ENCODE measurements at regions not wholly inside any gene's neighbourhood (a gene's known extent, or its start where the extent isn't known, plus 50 kb on each side); places are given as distances from the start of the nearest gene placed in this dataset.

- no peaks in the 10 kb centered on the region for H3K9me3 ChIP-seq (ENCODE audit: insufficient read depth, low read length)
- no peaks in the 10 kb centered on the region for H3K27me3 ChIP-seq (ENCODE audit: insufficient read depth, insufficient read length)
- TF ChIP-seq SUZ12 (IDR thresholded peaks at IDR 0.05; ENCODE audit: extremely low read depth, insufficient read depth, insufficient read length) (no peak), ZNF274 (IDR thresholded peaks at IDR 0.05; ENCODE audit: low read depth, low read length) (no peak), YY1 (IDR thresholded peaks at IDR 0.05; ENCODE audit: insufficient read depth, insufficient read length) (no peak)
- H3K4me3 ChIP-seq (ENCODE audit: insufficient read length, low read depth) = no peak overlapping the region
- DNase-seq (ENCODE audit: low read depth, low spot score) = no peak
- H3K4me1 ChIP-seq (ENCODE audit: insufficient read depth, insufficient read length) = no peaks in the 10 kb centered on the region
- no peak overlapping the region for H3K9ac ChIP-seq (ENCODE audit: insufficient read length, low read depth)
- H3K36me3 ChIP-seq (ENCODE audit: insufficient read depth, insufficient read length, low read length) = no peaks in the 10 kb centered on the region
These were observed 538.5 kb upstream of the LRRC4C start for GRCh38 chr11:41997844-41998401.

- Histone ChIP-seq H3K4me1 (ENCODE audit: insufficient read depth, insufficient read length) (no peaks in the 10 kb centered on the region), H3K9me3 (ENCODE audit: insufficient read depth, low read length) (no peaks in the 10 kb centered on the region), H3K4me3 (ENCODE audit: insufficient read length, low read depth) (no peak overlapping the region), H3K27me3 (ENCODE audit: insufficient read depth, insufficient read length) (no peaks in the 10 kb centered on the region), H3K9ac (ENCODE audit: insufficient read length, low read depth) (no peak overlapping the region), H3K36me3 (ENCODE audit: insufficient read depth, insufficient read length, low read length) (no peaks in the 10 kb centered on the region)
- TF ChIP-seq YY1 (IDR thresholded peaks at IDR 0.05; ENCODE audit: insufficient read depth, insufficient read length) (no peak), SUZ12 (IDR thresholded peaks at IDR 0.05; ENCODE audit: extremely low read depth, insufficient read depth, insufficient read length) (no peak), ZNF274 (IDR thresholded peaks at IDR 0.05; ENCODE audit: low read depth, low read length) (no peak)
- no peak for DNase-seq (ENCODE audit: low read depth, low spot score)
These were observed 539.6 kb upstream of the LRRC4C start for GRCh38 chr11:41999066-41999465.

DNA sequence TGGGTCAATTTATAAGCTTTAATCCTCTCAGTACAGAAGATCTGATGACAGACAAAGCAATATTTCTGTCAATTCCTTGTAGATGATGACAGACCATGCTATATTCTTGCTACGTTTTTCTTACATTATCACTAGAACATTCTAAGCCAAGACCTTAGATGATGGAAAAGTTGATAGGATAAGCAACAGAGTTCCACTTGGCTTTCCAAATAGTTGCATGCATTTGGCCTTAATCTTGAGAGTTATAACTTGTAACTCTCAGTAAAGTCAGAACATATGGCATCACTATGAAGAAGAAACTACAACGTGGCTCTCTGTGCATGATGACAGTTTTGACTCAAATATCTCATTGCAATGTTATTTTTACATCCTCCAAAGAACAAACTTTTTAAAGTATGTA is 544.3 kb upstream of the LRRC4C start:
- H3K4me1 ChIP-seq (ENCODE audit: insufficient read depth, insufficient read length) = no peaks in the 10 kb centered on the region
- no peaks in the 10 kb centered on the region for H3K27me3 ChIP-seq (ENCODE audit: insufficient read depth, insufficient read length)
- H3K9ac ChIP-seq (ENCODE audit: insufficient read length, low read depth) = no peak overlapping the region
- no peak for TF ChIP-seq ZNF274 (IDR thresholded peaks at IDR 0.05; ENCODE audit: low read depth, low read length)
- no peak for TF ChIP-seq SUZ12 (IDR thresholded peaks at IDR 0.05; ENCODE audit: extremely low read depth, insufficient read depth, insufficient read length)
- no peak for TF ChIP-seq YY1 (IDR thresholded peaks at IDR 0.05; ENCODE audit: insufficient read depth, insufficient read length)
- H3K9me3 ChIP-seq (ENCODE audit: insufficient read depth, low read length) = no peaks in the 10 kb centered on the region
- no peak for DNase-seq (ENCODE audit: low read depth, low spot score)
- no peak overlapping the region for H3K4me3 ChIP-seq (ENCODE audit: insufficient read length, low read depth)
- no peaks in the 10 kb centered on the region for H3K36me3 ChIP-seq (ENCODE audit: insufficient read depth, insufficient read length, low read length)

DNA sequence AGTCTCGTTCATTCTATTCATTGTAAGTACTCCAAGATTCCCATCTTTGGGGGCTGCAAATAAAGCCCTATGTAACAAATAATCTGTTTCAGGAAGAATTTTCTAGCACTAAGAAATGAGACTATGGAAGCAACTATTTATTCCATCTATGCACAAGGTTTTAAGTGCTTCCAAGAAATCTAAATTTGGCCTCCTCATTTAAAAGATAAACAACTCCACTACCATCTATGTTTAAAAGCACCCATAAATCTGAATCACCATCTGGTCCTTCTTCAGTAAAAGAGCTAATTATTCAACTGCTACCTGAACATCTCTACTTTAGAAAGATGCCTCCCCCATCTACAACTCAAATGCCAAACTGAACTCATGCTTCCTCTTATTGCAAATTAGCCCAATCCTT is 547.3 kb upstream of the LRRC4C start:
- Histone ChIP-seq H3K4me1 (ENCODE audit: insufficient read depth, insufficient read length) (no peaks in the 10 kb centered on the region), H3K9ac (ENCODE audit: insufficient read length, low read depth) (no peak overlapping the region), H3K36me3 (ENCODE audit: insufficient read depth, insufficient read length, low read length) (no peaks in the 10 kb centered on the region), H3K4me3 (ENCODE audit: insufficient read length, low read depth) (no peak overlapping the region), H3K9me3 (ENCODE audit: insufficient read depth, low read length) (no peaks in the 10 kb centered on the region), H3K27me3 (ENCODE audit: insufficient read depth, insufficient read length) (no peaks in the 10 kb centered on the region)
- TF ChIP-seq SUZ12 (IDR thresholded peaks at IDR 0.05; ENCODE audit: extremely low read depth, insufficient read depth, insufficient read length) (no peak), YY1 (IDR thresholded peaks at IDR 0.05; ENCODE audit: insufficient read depth, insufficient read length) (no peak), ZNF274 (IDR thresholded peaks at IDR 0.05; ENCODE audit: low read depth, low read length) (no peak)
- no peak for DNase-seq (ENCODE audit: low read depth, low spot score)

DNA sequence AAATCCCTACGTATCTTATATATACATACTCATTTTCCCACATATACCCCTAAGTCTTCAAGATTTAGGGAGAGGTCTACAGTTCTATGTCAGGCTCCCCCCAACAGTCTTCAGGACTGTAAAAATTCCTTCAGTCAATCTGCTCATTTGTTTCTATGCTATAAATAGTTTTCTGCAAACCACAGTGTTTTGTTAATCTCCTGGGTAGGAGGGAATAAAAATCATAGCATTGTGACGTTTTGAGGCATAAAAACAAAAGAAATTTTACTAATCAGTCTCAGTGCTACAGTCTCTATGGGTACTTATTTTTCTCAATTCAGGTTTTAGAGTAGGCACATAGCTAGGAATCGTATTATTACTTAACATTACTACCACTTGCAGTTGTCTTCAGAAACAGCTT is 552.8 kb upstream of the LRRC4C start:
- DNase-seq (ENCODE audit: low read depth, low spot score) = no peak
- Histone ChIP-seq H3K36me3 (ENCODE audit: insufficient read depth, insufficient read length, low read length) (no peaks in the 10 kb centered on the region), H3K9ac (ENCODE audit: insufficient read length, low read depth) (no peak overlapping the region), H3K9me3 (ENCODE audit: insufficient read depth, low read length) (no peaks in the 10 kb centered on the region), H3K27me3 (ENCODE audit: insufficient read depth, insufficient read length) (no peaks in the 10 kb centered on the region), H3K4me1 (ENCODE audit: insufficient read depth, insufficient read length) (no peaks in the 10 kb centered on the region), H3K4me3 (ENCODE audit: insufficient read length, low read depth) (no peak overlapping the region)
- TF ChIP-seq ZNF274 (IDR thresholded peaks at IDR 0.05; ENCODE audit: low read depth, low read length) = no peak
- no peak for TF ChIP-seq YY1 (IDR thresholded peaks at IDR 0.05; ENCODE audit: insufficient read depth, insufficient read length)
- TF ChIP-seq SUZ12 (IDR thresholded peaks at IDR 0.05; ENCODE audit: extremely low read depth, insufficient read depth, insufficient read length) = no peak

DNA sequence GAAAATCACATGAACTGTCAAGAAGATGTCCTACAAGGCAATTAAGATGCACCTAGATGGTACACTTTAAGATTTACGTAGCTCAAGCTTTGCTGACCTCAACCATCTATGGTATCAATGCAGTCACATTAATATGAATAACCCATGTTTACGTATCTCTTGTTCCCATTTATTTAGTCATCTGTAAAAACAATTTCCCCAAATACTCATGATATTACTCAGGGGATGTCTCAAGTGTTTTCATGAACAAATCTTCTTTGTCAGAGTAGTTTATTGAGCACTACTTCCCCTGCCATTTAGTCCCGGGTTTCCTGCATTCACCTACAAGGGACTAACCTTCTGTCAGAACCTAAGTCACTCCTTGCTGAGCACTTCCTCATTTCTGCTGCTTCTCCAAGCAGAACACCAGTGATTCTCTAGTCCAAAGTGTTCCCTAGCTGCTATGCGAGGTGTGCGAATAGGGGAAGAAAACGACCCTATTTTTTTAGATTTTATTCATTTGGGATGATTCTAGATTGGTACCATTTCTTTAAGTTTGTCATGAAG is 554.3 kb upstream of the LRRC4C start:
- no peaks in the 10 kb centered on the region for H3K36me3 ChIP-seq (ENCODE audit: insufficient read depth, insufficient read length, low read length)
- DNase-seq (ENCODE audit: low read depth, low spot score) = no peak
- no peaks in the 10 kb centered on the region for H3K4me1 ChIP-seq (ENCODE audit: insufficient read depth, insufficient read length)
- H3K4me3 ChIP-seq (ENCODE audit: insufficient read length, low read depth) = no peak overlapping the region
- TF ChIP-seq SUZ12 (IDR thresholded peaks at IDR 0.05; ENCODE audit: extremely low read depth, insufficient read depth, insufficient read length) (no peak), YY1 (IDR thresholded peaks at IDR 0.05; ENCODE audit: insufficient read depth, insufficient read length) (no peak), ZNF274 (IDR thresholded peaks at IDR 0.05; ENCODE audit: low read depth, low read length) (no peak)
- no peak overlapping the region for H3K9ac ChIP-seq (ENCODE audit: insufficient read length, low read depth)
- H3K27me3 ChIP-seq (ENCODE audit: insufficient read depth, insufficient read length) = no peaks in the 10 kb centered on the region
- no peaks in the 10 kb centered on the region for H3K9me3 ChIP-seq (ENCODE audit: insufficient read depth, low read length)

GRCh38 chr11:42021911-42022310 is 562.5 kb upstream of the LRRC4C start:
- H3K36me3 ChIP-seq (ENCODE audit: insufficient read depth, insufficient read length, low read length) = no peaks in the 10 kb centered on the region
- no peak overlapping the region for H3K9ac ChIP-seq (ENCODE audit: insufficient read length, low read depth)
- DNase-seq (ENCODE audit: low read depth, low spot score) = no peak
- no peak for TF ChIP-seq YY1 (IDR thresholded peaks at IDR 0.05; ENCODE audit: insufficient read depth, insufficient read length)
- no peak for TF ChIP-seq ZNF274 (IDR thresholded peaks at IDR 0.05; ENCODE audit: low read depth, low read length)
- no peak for TF ChIP-seq SUZ12 (IDR thresholded peaks at IDR 0.05; ENCODE audit: extremely low read depth, insufficient read depth, insufficient read length)
- peaks cover 13% of the 10 kb centered on the region; the same call in 1 of the 2 replicates for H3K9me3 ChIP-seq (ENCODE audit: insufficient read depth, low read length)
- no peaks in the 10 kb centered on the region for H3K4me1 ChIP-seq (ENCODE audit: insufficient read depth, insufficient read length)
- H3K4me3 ChIP-seq (ENCODE audit: insufficient read length, low read depth) = no peak overlapping the region
- H3K27me3 ChIP-seq (ENCODE audit: insufficient read depth, insufficient read length) = no peaks in the 10 kb centered on the region

All from NT2/D1 (cell line).